Activated T-helper 17 cell treated with anti-CD3 and anti-CD28 coated beads, Interleukin-2, amount 50 U/mL, for 72 hours (primary cell): ENCODE measurements at regions not wholly inside any gene's neighbourhood (a gene's known extent, or its start where the extent isn't known, plus 50 kb on each side); places are given as distances from the start of the nearest gene placed in this dataset.

ENCODE experiments used
- ATAC-seq: fragments of 150-1000 bp; cut with Tn5 transposase; replicated peaks from 2 replicates; pipeline ENCODE4 v1.10.0; 2021; ENCODE audit warnings: mild to moderate bottlenecking, moderate library complexity
- H3K27ac Mint-ChIP-seq: one replicate; pipeline ENCODE4 v1.8.0; 2022; ENCODE audit warnings: mixed read lengths
- H3K27me3 Mint-ChIP-seq: one replicate; pipeline ENCODE4 v1.8.0; 2022; ENCODE audit warnings: mixed read lengths
- H3K36me3 Mint-ChIP-seq: one replicate; pipeline ENCODE4 v1.8.0; 2022; ENCODE audit warnings: low read depth, mild to moderate bottlenecking, mixed read lengths
- H3K4me1 Mint-ChIP-seq: one replicate; pipeline ENCODE4 v1.8.0; 2022; ENCODE audit warnings: mixed read lengths
- H3K4me3 Mint-ChIP-seq: one replicate; pipeline ENCODE4 v1.8.0; 2022; ENCODE audit warnings: mild to moderate bottlenecking, mixed read lengths
- H3K9me3 Mint-ChIP-seq: one replicate; pipeline ENCODE4 v1.8.0; 2022; ENCODE audit warnings: mixed read lengths

DNA sequence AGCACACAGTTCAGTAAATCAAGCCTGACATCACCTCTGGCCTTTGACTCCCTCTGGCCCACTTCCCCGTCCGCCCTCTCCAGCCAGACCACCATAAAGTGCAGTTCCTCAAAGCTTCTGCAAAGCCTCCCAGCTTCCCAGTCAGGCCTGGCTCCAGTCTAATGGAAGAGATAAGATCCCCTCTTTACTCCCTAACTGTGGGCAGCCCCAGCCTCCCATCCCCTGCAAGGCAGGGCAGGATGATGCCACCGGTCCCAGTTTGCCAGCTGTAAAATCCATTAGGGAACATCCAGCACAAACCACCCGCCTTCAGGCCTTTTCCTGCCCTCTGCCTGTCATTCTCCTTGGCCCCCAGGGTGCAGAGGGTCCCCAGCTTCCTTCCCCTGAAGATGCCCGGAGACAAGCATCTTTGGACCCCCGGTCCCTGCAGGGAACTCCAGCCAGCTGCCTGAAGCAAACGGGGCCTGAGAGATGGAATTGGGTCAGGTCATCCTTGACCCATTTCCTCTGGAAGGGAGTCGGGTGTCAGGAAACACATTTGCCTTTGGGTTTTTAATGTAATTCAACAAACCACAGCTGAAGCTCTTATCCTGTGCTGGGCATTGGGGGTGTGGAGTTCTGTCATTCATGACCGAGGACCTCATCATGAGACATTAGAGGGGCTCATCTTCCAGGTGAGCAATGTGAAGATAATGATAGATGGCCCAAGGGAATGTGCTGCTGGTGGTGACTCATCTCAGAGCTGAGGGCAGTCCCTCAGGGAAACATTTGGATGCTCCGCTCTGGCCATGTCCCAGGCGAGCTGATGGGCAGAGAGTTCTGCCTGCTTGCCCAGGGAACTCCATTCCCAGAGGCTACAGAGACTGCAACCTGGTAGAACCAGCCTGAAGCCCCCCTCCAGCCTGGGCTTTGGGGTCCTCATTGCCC lies 93.8 kb upstream of the CLMN start:
- H3K27ac Mint-ChIP-seq: peak overlapping the region; percentile 54
- H3K9me3 Mint-ChIP-seq: no peaks in the 10 kb centered on the region
- no peak for ATAC-seq
- peaks cover under 1% of the 10 kb centered on the region for H3K4me1 Mint-ChIP-seq
- H3K27me3 Mint-ChIP-seq: no peaks in the 10 kb centered on the region
- peaks cover 87% of the 10 kb centered on the region for H3K36me3 Mint-ChIP-seq
- H3K4me3 Mint-ChIP-seq: no peak overlapping the region

DNA sequence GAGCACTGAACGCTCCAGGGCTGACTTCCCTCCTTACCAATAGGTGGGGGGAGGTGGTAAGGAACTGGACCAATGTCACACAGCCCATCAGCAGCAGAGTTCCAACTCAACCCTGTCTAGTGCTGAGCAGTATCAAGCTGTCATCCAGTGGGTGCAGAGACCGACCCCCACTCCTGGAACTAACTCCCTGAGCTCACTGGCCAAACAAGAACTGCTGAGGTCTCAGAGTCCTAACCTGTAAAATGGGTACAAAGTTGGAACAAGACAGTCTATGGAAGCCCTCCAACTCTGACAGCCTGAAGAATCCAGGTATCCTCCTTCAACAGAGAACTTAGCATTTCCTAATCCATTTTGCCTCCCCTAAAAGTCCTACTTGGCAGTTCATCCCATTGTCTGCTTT lies 91.1 kb upstream of the CLMN start:
- Mint-ChIP-seq H3K27me3 (no peaks in the 10 kb centered on the region), H3K4me1 (no peaks in the 10 kb centered on the region), H3K36me3 (peaks cover 65% of the 10 kb centered on the region), H3K4me3 (no peak overlapping the region), H3K9me3 (no peaks in the 10 kb centered on the region), H3K27ac (no peak overlapping the region)
- ATAC-seq: no peak

DNA sequence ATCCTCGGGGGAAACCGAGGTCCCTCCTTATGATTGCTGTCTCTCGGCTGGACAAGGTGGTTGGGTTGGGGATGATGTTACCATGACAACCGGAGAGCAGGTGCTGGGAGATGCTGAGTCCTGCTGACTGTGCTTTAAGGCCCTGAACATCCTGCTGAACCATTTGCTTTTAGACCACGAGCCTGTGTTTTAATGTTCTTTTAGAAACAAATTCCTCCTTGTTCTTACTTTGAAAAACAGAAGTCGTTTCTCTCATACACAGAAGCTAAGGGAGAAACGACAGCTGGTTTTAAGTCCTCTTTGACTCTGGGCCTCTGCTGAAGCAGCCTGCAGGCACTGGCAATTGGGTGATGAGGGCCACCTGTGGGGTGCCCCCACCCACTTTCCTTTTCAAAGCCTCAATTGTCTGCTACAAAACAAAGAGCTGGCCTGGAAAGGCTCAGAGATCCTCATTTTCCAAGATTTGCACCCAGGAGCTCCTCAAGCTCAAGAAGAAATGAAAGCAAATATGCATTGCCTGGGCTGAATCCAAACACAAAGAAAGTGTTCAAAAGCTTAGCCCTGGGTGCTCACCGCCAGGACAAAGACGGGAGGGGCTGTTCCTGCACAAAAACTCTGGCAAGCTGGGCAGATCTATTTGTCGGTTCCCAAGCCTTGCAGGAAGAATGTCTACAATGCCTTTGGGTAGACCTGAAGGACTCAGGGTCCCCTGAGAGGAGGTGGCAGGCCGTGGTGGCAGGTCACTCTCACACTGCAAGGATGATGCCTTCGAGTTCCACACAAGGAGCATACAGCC lies 90.0 kb upstream of the CLMN start:
- Mint-ChIP-seq H3K27ac (peak overlapping the region; percentile 46), H3K9me3 (no peaks in the 10 kb centered on the region), H3K27me3 (no peaks in the 10 kb centered on the region), H3K36me3 (peaks cover 57% of the 10 kb centered on the region), H3K4me1 (no peaks in the 10 kb centered on the region), H3K4me3 (no peak overlapping the region)
- no peak for ATAC-seq

DNA sequence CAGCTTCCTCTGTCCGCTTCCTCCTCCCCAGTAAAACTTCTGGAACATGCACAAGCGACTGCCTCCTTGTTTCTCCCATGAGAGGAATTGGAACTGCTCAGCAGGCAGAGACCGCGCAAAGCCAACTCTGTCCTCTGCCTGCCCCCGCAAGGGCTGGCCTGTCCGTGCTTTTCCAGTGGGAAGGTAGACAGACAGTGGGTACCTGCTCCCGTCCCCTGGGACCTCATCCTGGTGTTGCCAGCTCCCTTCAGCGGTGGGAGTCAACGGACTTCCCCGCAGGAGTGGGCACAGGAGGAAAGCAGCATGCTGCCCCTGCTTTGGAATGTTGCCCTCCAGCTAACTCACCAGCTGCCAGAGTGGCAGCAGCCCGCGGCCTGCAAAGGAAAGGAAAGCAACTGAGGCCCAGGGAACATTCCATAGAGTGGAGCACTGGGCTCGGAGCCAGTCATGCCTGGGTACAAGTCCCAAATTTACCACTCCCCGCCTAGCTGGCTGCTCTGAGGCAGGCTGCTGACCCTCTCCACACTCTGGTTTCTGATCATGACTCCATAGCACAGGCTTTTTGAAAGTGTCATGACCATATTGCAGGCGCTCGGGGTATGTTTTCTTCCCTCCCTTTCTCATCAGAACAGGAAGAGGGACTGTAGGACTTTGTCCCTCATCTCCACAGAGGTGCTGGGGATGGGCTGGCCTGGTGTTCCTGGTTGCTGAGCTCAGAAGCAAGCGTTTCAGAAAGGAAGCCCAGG lies 89.2 kb upstream of the CLMN start:
- no peaks in the 10 kb centered on the region for H3K27me3 Mint-ChIP-seq
- no peaks in the 10 kb centered on the region for H3K9me3 Mint-ChIP-seq
- ATAC-seq: no peak
- H3K4me1 Mint-ChIP-seq: no peaks in the 10 kb centered on the region
- H3K27ac Mint-ChIP-seq: peak overlapping the region; percentile 46
- H3K4me3 Mint-ChIP-seq: no peak overlapping the region
- peaks cover 50% of the 10 kb centered on the region for H3K36me3 Mint-ChIP-seq

DNA sequence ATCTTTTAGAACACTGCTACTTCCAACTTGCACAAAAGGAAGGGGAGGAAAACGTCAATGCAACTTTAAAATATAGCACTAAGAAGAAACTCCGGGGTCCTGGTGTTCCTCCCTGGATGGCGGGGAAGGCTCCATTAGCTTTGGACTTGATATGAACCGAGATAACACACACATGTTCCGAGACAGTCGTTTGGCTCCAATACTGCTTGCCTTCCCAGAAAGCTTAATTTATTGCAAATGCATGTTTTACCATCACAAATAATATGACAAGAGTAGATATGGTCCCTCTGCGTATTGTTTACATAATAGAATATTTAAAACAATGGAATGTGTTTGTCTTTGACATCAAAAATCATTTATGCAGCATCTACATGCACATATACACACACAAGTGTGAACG lies 87.6 kb upstream of the CLMN start:
- Mint-ChIP-seq H3K27me3 (no peaks in the 10 kb centered on the region), H3K4me3 (no peak overlapping the region), H3K36me3 (peaks cover 34% of the 10 kb centered on the region), H3K9me3 (no peaks in the 10 kb centered on the region), H3K27ac (no peak overlapping the region), H3K4me1 (no peaks in the 10 kb centered on the region)
- no peak for ATAC-seq

DNA sequence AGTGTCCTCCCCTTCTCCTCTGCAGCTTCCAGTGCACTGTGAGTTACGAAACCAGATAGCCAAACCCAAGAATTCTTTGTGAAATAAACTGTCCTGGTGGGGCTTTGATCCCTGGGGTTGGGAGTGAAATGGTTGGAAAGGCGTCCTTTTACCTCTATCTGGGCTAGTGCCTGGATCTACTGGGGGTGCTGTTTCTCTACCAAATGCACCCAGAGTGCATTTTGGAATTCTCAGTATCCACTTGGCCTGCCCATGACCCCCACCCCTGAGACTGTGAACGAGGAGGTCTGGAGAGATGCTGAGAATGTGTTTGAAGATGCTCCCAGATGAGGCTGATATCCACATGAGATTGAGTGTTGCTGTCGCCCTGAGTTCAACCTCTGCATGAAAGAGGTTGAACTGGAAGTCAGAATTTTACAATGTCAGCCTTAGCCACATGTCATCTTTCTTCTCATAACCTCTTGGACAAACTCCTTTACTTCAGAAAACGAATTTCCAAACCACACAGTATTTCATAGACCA lies 87.1 kb upstream of the CLMN start:
- Mint-ChIP-seq H3K27ac (peak overlapping the region; percentile 48), H3K9me3 (no peaks in the 10 kb centered on the region), H3K4me1 (no peaks in the 10 kb centered on the region), H3K27me3 (no peaks in the 10 kb centered on the region), H3K36me3 (peaks cover 29% of the 10 kb centered on the region), H3K4me3 (no peak overlapping the region)
- no peak for ATAC-seq

DNA sequence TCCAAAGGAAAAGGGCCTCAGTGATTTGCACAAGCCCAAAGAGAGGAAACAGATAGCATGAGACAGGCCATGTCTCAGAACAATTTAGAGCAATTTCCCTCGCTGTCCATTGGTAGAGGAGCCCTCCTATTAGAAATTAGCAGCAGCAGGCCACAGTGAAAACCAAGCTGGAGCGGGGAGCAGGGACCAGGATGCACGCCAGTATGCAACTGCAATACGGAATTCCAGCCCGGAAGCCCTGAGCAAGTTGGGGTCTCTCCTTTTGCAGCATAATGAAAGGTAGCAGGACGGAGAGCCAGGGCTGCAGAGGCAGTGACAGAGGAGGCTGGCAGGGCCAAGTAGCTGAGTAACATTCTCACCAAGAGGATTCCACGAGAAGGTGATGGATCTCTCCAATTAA lies 84.9 kb upstream of the CLMN start:
- no peak for ATAC-seq
- no peak overlapping the region for H3K4me3 Mint-ChIP-seq
- H3K4me1 Mint-ChIP-seq: no peaks in the 10 kb centered on the region
- peaks cover 9% of the 10 kb centered on the region for H3K36me3 Mint-ChIP-seq
- no peaks in the 10 kb centered on the region for H3K9me3 Mint-ChIP-seq
- H3K27me3 Mint-ChIP-seq: no peaks in the 10 kb centered on the region
- no peak overlapping the region for H3K27ac Mint-ChIP-seq

DNA sequence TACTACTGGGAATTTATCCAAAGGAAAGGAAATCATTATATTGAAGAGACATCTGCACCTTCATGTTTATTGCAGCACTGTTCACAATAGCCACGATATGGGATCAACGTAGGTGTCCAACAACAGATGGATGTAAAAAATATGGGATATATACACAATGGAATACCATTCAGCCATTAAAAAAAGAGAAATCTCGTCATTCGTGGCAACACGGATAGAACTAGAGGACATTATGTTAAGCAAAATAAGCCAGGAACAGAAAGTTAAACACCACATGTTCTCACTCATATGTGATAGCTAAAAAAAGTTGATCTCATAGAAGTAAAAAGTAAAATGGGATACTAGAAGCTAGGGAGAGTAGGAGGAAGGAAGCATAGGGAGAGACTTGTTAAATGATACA lies 82.9 kb upstream of the CLMN start:
- H3K4me1 Mint-ChIP-seq: no peaks in the 10 kb centered on the region
- H3K27ac Mint-ChIP-seq: no peak overlapping the region
- no peak for ATAC-seq
- no peaks in the 10 kb centered on the region for H3K36me3 Mint-ChIP-seq
- H3K4me3 Mint-ChIP-seq: no peak overlapping the region
- no peaks in the 10 kb centered on the region for H3K9me3 Mint-ChIP-seq
- H3K27me3 Mint-ChIP-seq: no peaks in the 10 kb centered on the region

DNA sequence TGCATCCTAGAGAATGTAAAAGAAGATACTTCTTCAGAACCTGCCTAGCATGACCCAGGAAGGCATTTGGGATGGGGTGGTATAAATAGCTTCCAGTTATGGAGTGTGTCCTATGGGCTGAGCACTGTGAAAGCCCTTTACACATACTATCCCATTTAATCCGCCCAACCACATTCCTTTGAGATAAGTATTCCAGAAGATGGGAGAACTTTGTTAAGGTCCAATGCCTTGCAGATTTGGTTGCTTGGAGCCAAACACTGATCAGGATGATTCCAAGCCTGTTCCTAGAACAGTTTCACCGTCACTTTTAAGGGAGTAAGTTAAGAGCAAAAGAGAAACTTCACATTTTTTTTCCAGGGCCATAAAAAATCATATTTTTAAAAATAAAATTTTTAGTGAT lies 82.5 kb upstream of the CLMN start:
- no peaks in the 10 kb centered on the region for H3K36me3 Mint-ChIP-seq
- H3K27me3 Mint-ChIP-seq: no peaks in the 10 kb centered on the region
- no peak overlapping the region for H3K27ac Mint-ChIP-seq
- H3K9me3 Mint-ChIP-seq: no peaks in the 10 kb centered on the region
- H3K4me1 Mint-ChIP-seq: no peaks in the 10 kb centered on the region
- ATAC-seq: no peak
- H3K4me3 Mint-ChIP-seq: no peak overlapping the region

DNA sequence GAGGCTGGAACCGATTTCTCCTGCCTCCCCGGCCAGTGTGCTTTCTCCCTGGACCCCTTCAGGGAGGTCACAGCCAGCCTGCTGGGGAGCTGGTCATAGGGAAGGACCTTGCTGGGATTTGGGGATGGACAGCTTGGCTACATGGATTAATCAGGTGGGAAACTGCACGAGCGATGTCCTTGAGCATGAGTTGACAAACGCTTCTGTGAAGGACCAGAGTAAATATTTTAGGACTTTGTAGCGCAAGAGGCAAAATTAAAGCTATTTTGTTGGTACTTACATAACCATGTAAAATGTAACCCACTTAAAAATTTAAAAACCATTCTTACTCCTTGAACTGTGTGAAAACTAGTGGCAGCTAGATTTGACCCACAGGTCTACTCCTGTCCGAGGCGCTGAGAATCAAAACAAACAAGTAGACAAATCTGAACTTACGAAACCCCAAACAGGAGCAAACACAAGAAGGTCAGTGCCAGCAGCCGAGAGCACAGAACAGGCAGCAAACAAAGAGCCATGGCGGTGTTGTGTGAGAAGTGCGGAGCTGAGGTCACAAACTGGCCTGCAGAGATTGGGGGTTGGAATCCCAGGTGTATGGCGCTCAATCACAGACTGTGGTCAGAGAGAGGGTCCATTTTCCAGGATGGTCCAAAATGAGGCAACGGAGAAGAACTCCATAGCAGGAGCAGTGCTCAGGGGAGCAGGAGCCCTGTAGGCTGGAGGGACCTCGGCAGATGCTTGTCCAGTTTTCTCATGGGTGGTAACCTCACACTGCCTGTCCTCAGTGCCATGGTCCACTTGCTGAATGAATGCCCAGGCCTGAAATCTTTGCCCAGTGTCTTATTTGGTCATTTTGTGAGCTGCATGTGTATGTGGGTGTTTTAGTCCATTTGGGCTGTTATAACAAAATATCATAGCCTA lies 79.2 kb upstream of the CLMN start:
- Mint-ChIP-seq H3K4me3 (no peak overlapping the region), H3K27me3 (peaks cover 6% of the 10 kb centered on the region), H3K36me3 (no peaks in the 10 kb centered on the region), H3K27ac (no peak overlapping the region), H3K4me1 (no peaks in the 10 kb centered on the region), H3K9me3 (peaks cover 6% of the 10 kb centered on the region)
- no peak for ATAC-seq

DNA sequence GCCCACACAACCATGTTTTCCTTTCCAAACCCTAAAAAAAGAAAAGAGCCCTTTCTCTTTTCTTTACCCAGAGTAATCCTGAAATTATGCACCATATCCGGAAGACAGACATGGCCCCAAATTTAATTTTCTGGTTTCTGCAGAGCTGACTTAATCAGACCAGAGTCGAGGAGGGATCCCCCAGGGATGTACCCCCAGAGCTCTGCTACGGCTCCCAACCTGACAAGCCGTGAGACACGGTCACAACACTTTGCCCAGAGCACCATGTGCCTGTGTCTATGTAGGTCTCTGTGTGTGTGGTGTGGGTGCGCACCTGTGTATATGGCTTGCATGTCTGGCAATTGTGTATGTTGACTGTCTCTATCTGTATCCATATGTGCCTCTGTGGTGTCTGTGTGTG lies 77.6 kb upstream of the CLMN start:
- Mint-ChIP-seq H3K4me1 (no peaks in the 10 kb centered on the region), H3K36me3 (no peaks in the 10 kb centered on the region), H3K27ac (no peak overlapping the region), H3K9me3 (peaks cover 6% of the 10 kb centered on the region), H3K27me3 (peaks cover 6% of the 10 kb centered on the region), H3K4me3 (no peak overlapping the region)
- ATAC-seq: no peak

DNA sequence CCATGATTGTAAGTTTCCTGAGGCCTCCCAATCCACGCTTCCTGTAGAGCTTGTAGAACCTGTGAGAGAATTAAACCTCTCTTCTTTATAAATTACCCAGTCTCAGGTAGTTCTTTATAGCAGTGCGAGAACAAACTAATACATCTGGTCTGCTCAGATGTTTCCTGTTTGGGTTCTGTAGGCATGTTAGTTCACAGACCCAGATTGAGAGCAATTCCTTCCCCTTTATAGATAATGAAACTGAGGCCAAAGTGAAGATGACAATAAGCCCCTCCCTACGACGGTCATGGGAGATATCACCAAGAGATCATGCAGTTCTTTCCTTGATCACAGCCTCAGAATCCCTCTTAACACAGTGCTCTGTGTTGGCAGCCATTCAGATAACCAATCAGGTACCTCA lies 76.5 kb upstream of the CLMN start:
- H3K36me3 Mint-ChIP-seq: no peaks in the 10 kb centered on the region
- ATAC-seq: no peak
- H3K9me3 Mint-ChIP-seq: peaks cover 9% of the 10 kb centered on the region
- no peaks in the 10 kb centered on the region for H3K4me1 Mint-ChIP-seq
- no peak overlapping the region for H3K27ac Mint-ChIP-seq
- no peak overlapping the region for H3K4me3 Mint-ChIP-seq
- H3K27me3 Mint-ChIP-seq: peaks cover 9% of the 10 kb centered on the region

DNA sequence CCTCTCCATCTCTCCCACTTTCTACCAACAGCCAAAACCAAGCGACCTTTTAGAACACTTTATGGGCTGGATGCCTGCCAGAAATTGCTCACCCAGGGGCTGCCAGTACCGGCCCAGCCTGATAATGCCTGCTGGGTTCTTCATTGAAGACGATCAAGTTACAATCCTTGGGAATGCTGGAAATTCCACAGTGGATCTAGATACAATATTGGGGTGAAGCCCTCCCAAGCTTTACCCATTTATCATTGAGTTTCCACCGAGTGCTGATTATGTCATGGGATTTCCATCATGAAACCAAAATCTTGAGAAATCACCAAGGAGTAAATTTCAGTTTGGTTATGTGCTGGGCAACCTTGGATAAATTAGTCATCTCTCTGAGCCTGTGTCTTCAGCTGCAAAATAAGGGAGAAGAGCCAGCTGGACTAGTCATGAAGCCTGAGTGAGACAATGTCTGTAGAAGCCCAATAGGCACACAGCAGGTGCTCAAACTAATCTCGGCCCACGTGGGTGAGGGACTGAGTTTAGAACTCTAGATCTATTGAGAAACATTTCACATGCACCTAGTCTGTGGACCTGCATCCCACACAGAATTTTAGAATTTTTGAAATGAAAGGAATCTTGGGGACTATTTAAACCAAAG lies 75.5 kb upstream of the CLMN start:
- Mint-ChIP-seq H3K4me1 (no peaks in the 10 kb centered on the region), H3K27ac (no peak overlapping the region), H3K4me3 (no peak overlapping the region), H3K27me3 (peaks cover 9% of the 10 kb centered on the region), H3K9me3 (peaks cover 9% of the 10 kb centered on the region), H3K36me3 (no peaks in the 10 kb centered on the region)
- ATAC-seq: peak; percentile 60
